Astrocyte (in vitro differentiated cells and primary cell): ENCODE measurements at regions not wholly inside any gene's neighbourhood (a gene's known extent, or its start where the extent isn't known, plus 50 kb on each side); places are given as distances from the start of the nearest gene placed in this dataset.
"Not testable (repeated sequence)": the region's sequence is repeated elsewhere in the genome, so short reads cannot be mapped to it uniquely, and the experiment has no call there.

ENCODE experiments used
- DNase-seq: peaks from one replicate; pipeline ENCODE4 v3.0.0-alpha.2; 2010; ENCODE audit warnings: low read depth
- FAIRE-seq: peaks from 2 replicates; lab custom pipeline; 2011; peaks lifted over from hg19 to GRCh38; lab: Jason Lieb, UNC
- H2AFZ ChIP-seq: 2 replicates; pipeline ENCODE4 v1.6.0; 2012; ENCODE audit warnings: low read depth, low read length, inconsistent platforms
- H3K27ac ChIP-seq: 2 replicates; pipeline ENCODE4 v1.5.1; 2011; ENCODE audit warnings: low read depth, low read length, inconsistent platforms
- H3K27me3 ChIP-seq: 2 replicates; pipeline ENCODE4 v1.6.0; 2011; ENCODE audit warnings: low read length, inconsistent platforms; ENCODE audit not compliant: insufficient read depth
- H3K36me3 ChIP-seq: 2 replicates; pipeline ENCODE4 v1.5.1; 2011; ENCODE audit warnings: low read length, inconsistent platforms; ENCODE audit not compliant: insufficient read depth
- H3K4me1 ChIP-seq: 2 replicates; pipeline ENCODE4 v1.5.1; 2011; ENCODE audit warnings: low read length, inconsistent platforms; ENCODE audit not compliant: insufficient read depth
- H3K4me2 ChIP-seq: 2 replicates; pipeline ENCODE4 v1.6.0; 2012; ENCODE audit warnings: low read length, inconsistent platforms
- H3K4me3 ChIP-seq: 2 replicates; pipeline ENCODE4 v1.5.1; 2011; ENCODE audit warnings: low read depth, mild to moderate bottlenecking, low read length, inconsistent platforms; ENCODE audit not compliant: insufficient read depth
- H3K79me2 ChIP-seq: 2 replicates; pipeline ENCODE4 v1.6.0; 2012; ENCODE audit warnings: mild to moderate bottlenecking, low read length, inconsistent platforms; ENCODE audit not compliant: insufficient read depth
- H3K9ac ChIP-seq: 2 replicates; pipeline ENCODE4 v1.6.0; 2012; ENCODE audit warnings: mild to moderate bottlenecking, low read length, inconsistent platforms
- H3K9me3 ChIP-seq: 2 replicates; pipeline ENCODE4 v1.5.1; 2012; ENCODE audit warnings: low read depth, mild to moderate bottlenecking, low read length, inconsistent platforms; ENCODE audit not compliant: insufficient read depth
- H4K20me1 ChIP-seq: 2 replicates; pipeline ENCODE4 v1.6.0; 2012; ENCODE audit warnings: low read length, inconsistent platforms; ENCODE audit not compliant: insufficient read depth
- H3K27ac Mint-ChIP-seq: one replicate; pipeline ENCODE4 v1.8.0; 2021; ENCODE audit warnings: mild to moderate bottlenecking, mixed read lengths; ENCODE audit not compliant: unreplicated experiment
- H3K27me3 Mint-ChIP-seq: one replicate; pipeline ENCODE4 v1.8.0; 2021; ENCODE audit warnings: low read depth, mixed read lengths; ENCODE audit not compliant: unreplicated experiment
- H3K36me3 Mint-ChIP-seq: one replicate; pipeline ENCODE4 v1.8.0; 2021; ENCODE audit warnings: low read depth, mixed read lengths; ENCODE audit not compliant: unreplicated experiment
- H3K4me1 Mint-ChIP-seq: one replicate; pipeline ENCODE4 v1.8.0; 2021; ENCODE audit warnings: low read depth, mixed read lengths; ENCODE audit not compliant: unreplicated experiment
- H3K4me3 Mint-ChIP-seq: one replicate; pipeline ENCODE4 v1.8.0; 2021; ENCODE audit warnings: mild to moderate bottlenecking, moderate library complexity, mixed read lengths; ENCODE audit not compliant: unreplicated experiment
- H3K9me3 Mint-ChIP-seq: one replicate; pipeline ENCODE4 v1.8.0; 2021; ENCODE audit warnings: mild to moderate bottlenecking, mixed read lengths; ENCODE audit not compliant: unreplicated experiment
- EZH2 ChIP-seq: IDR thresholded peaks from 2 replicates; pipeline ENCODE4 v1.6.1; 2012; ENCODE audit warnings: mild to moderate bottlenecking, low read length, inconsistent platforms; ENCODE audit not compliant: insufficient read depth
- TF ChIP-seq, protein P1 (sequence below): IDR thresholded peaks from 2 replicates; pipeline ENCODE4 v1.5.1; 2011; ENCODE audit warnings: low read depth, mild to moderate bottlenecking, inconsistent platforms, low read length, moderate library complexity; ENCODE audit not compliant: insufficient read depth

DNA sequence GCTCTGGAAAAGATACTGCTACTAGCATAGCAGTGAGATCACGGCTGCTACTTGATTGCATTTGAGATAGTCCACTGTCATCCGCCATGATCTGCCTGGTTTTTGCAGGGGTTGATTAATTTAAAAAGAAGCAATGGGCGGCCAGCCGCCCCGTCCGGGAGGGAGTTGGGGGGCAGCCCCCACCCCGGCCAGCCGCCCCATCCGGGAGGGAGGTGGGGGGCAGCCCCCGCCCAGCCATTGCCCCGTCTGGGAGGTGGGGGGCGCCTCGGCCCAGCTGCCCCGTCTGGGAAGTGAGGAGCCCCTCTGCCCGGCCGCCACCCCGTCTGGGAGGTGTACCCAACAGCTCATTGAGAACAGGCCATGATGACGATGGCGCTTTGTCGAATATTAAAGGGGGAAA is 81.3 kb upstream of the CMKLR1 start:
- DNase-seq, H3K4me1 ChIP-seq, FAIRE-seq, H3K36me3 ChIP-seq, H3K9me3 ChIP-seq, H3K9ac ChIP-seq, H3K27ac Mint-ChIP-seq, H3K79me2 ChIP-seq, H3K27me3 ChIP-seq, H3K27ac ChIP-seq, H3K4me2 ChIP-seq, H4K20me1 ChIP-seq, H3K9me3 Mint-ChIP-seq, H3K27me3 Mint-ChIP-seq, H3K4me3 ChIP-seq, H2AFZ ChIP-seq, H3K4me3 Mint-ChIP-seq, H3K36me3 Mint-ChIP-seq: not testable (repeated sequence)
- peaks cover 15% of the 10 kb centered on the region for H3K4me1 Mint-ChIP-seq

- H3K27me3 ChIP-seq = no peaks in the 10 kb centered on the region
- H4K20me1 ChIP-seq = no peaks in the 10 kb centered on the region
- H3K79me2 ChIP-seq = no peaks in the 10 kb centered on the region
- peaks cover 4% of the 10 kb centered on the region for H3K27me3 Mint-ChIP-seq
- TF ChIP-seq EZH2 = no peak
- TF ChIP-seq, protein P1, sequence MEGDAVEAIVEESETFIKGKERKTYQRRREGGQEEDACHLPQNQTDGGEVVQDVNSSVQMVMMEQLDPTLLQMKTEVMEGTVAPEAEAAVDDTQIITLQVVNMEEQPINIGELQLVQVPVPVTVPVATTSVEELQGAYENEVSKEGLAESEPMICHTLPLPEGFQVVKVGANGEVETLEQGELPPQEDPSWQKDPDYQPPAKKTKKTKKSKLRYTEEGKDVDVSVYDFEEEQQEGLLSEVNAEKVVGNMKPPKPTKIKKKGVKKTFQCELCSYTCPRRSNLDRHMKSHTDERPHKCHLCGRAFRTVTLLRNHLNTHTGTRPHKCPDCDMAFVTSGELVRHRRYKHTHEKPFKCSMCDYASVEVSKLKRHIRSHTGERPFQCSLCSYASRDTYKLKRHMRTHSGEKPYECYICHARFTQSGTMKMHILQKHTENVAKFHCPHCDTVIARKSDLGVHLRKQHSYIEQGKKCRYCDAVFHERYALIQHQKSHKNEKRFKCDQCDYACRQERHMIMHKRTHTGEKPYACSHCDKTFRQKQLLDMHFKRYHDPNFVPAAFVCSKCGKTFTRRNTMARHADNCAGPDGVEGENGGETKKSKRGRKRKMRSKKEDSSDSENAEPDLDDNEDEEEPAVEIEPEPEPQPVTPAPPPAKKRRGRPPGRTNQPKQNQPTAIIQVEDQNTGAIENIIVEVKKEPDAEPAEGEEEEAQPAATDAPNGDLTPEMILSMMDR = no peak
- peaks cover 5% of the 10 kb centered on the region for H3K9me3 Mint-ChIP-seq
- FAIRE-seq (no peak), DNase-seq (no peak)
- H2AFZ ChIP-seq = no peak overlapping the region
- peaks cover 4% of the 10 kb centered on the region for H3K9me3 ChIP-seq
- H3K4me1 ChIP-seq = no peaks in the 10 kb centered on the region
- peak overlapping the region; percentile 80 for H3K27ac Mint-ChIP-seq
- no peaks in the 10 kb centered on the region for H3K36me3 ChIP-seq
- H3K4me3 Mint-ChIP-seq = no peak overlapping the region
- H3K4me1 Mint-ChIP-seq = peaks cover 11% of the 10 kb centered on the region
- no peak overlapping the region for H3K9ac ChIP-seq
- H3K4me2 ChIP-seq = no peak overlapping the region
- H3K36me3 Mint-ChIP-seq = no peaks in the 10 kb centered on the region
- H3K27ac ChIP-seq = no peak overlapping the region
- no peak overlapping the region for H3K4me3 ChIP-seq
These were observed 80.8 kb upstream of the CMKLR1 start for GRCh38 chr12:108419949-108420348.

GRCh38 chr12:108418164-108418890 is 79.2 kb upstream of the CMKLR1 start:
- FAIRE-seq = no peak
- Mint-ChIP-seq H3K9me3 (peaks cover 5% of the 10 kb centered on the region), H3K27me3 (peaks cover 9% of the 10 kb centered on the region)

More at GRCh38 chr12:108418164-108418890, 79.2 kb upstream of the CMKLR1 start:
- H4K20me1 ChIP-seq = no peaks in the 10 kb centered on the region
- Mint-ChIP-seq H3K4me1 (peaks cover 10% of the 10 kb centered on the region), H3K4me3 (no peak overlapping the region), H3K36me3 (no peaks in the 10 kb centered on the region), H3K27ac (peak overlapping the region; percentile 56)
- DNase-seq = no peak
- peak overlapping the region; percentile 4 for H2AFZ ChIP-seq
- peaks cover 4% of the 10 kb centered on the region for H3K9me3 ChIP-seq
- no peak overlapping the region for H3K4me2 ChIP-seq
- H3K4me1 ChIP-seq = no peaks in the 10 kb centered on the region
- no peak overlapping the region for H3K27ac ChIP-seq
- no peaks in the 10 kb centered on the region for H3K36me3 ChIP-seq
- no peaks in the 10 kb centered on the region for H3K79me2 ChIP-seq
- H3K4me3 ChIP-seq = no peak overlapping the region
- H3K27me3 ChIP-seq = no peaks in the 10 kb centered on the region
- no peak overlapping the region for H3K9ac ChIP-seq
- TF ChIP-seq, protein P1 = no peak
